CD8-positive, alpha-beta memory T cell (primary cell): ENCODE measurements at regions not wholly inside any gene's neighbourhood (a gene's known extent, or its start where the extent isn't known, plus 50 kb on each side); places are given as distances from the start of the nearest gene placed in this dataset.

ENCODE experiments used
- CTCF ChIA-PET: fragments of 350-600 bp; sonication (Branson Sonifier 250); formaldehyde crosslinking; loops from one replicate; lab custom pipeline; 2021; ENCODE audit warnings: antibody characterized with exemption; lab: Charles Lee
- POLR2A ChIA-PET: fragments of 350-600 bp; sonication (Branson Sonifier 250); formaldehyde crosslinking; loops from one replicate; lab custom pipeline; 2021; ENCODE audit warnings: antibody characterized with exemption; lab: Charles Lee
- DNase-seq, 5 donors: peaks; one replicate each; pipeline versions ENCODE4 v3.0.0 to v3.0.0-alpha.2; 2020 to 2022; ENCODE audit warnings: mixed read lengths in 1 of 5
- H3K27ac ChIP-seq: one replicate; pipeline ENCODE4 v1.7.0; 2013; ENCODE audit warnings: low read depth, mild to moderate bottlenecking, low read length, moderate library complexity
- H3K27me3 ChIP-seq: 2 replicates; pipeline ENCODE4 v1.7.0; 2013; ENCODE audit warnings: low read length, mild to moderate bottlenecking; ENCODE audit not compliant: insufficient read depth, poor library complexity, severe bottlenecking
- H3K36me3 ChIP-seq: 2 replicates; pipeline ENCODE4 v1.7.0; 2013; ENCODE audit warnings: mild to moderate bottlenecking, low read length, moderate library complexity; ENCODE audit not compliant: insufficient read depth
- H3K4me1 ChIP-seq: 2 replicates; pipeline ENCODE4 v1.7.0; 2013; ENCODE audit warnings: mild to moderate bottlenecking, low read length, moderate library complexity; ENCODE audit not compliant: insufficient read depth
- H3K4me3 ChIP-seq: 2 replicates; pipeline ENCODE4 v1.7.0; 2013; ENCODE audit warnings: mild to moderate bottlenecking, low read length
- H3K9me3 ChIP-seq: 2 replicates; pipeline ENCODE4 v1.7.0; 2013; ENCODE audit warnings: mild to moderate bottlenecking, low read length
- H3K27ac Mint-ChIP-seq, 8 donors: one replicate each; pipeline ENCODE4 v1.8.0; 2020 to 2021; ENCODE audit warnings: mixed read lengths in 8 of 8, mild to moderate bottlenecking in 6 of 8, inconsistent platforms in 3 of 8, moderate library complexity in 3 of 8
- H3K27me3 Mint-ChIP-seq, 2 donors: one replicate each; pipeline ENCODE4 v1.8.0; 2020 to 2021; ENCODE audit warnings: mixed read lengths in 2 of 2, mild to moderate bottlenecking in 1 of 2, moderate library complexity in 1 of 2
- H3K36me3 Mint-ChIP-seq, 3 donors: one replicate each; pipeline ENCODE4 v1.8.0; 2020 to 2021; ENCODE audit warnings: mixed read lengths in 3 of 3, inconsistent platforms in 1 of 3, mild to moderate bottlenecking in 1 of 3
- H3K4me1 Mint-ChIP-seq, 3 donors: one replicate each; pipeline ENCODE4 v1.8.0; 2020 to 2021; ENCODE audit warnings: mixed read lengths in 3 of 3, inconsistent platforms in 1 of 3, mild to moderate bottlenecking in 1 of 3
- H3K4me3 Mint-ChIP-seq, 7 donors: one replicate each; pipeline ENCODE4 v1.8.0; 2020 to 2021; ENCODE audit warnings: mixed read lengths in 7 of 7, mild to moderate bottlenecking in 6 of 7, moderate library complexity in 4 of 7, inconsistent platforms in 2 of 7
- H3K9me3 Mint-ChIP-seq, 5 donors: one replicate each; pipeline ENCODE4 v1.8.0; 2020 to 2022; ENCODE audit warnings: mixed read lengths in 5 of 5, mild to moderate bottlenecking in 3 of 5, moderate library complexity in 2 of 5, inconsistent platforms in 1 of 5

DNA sequence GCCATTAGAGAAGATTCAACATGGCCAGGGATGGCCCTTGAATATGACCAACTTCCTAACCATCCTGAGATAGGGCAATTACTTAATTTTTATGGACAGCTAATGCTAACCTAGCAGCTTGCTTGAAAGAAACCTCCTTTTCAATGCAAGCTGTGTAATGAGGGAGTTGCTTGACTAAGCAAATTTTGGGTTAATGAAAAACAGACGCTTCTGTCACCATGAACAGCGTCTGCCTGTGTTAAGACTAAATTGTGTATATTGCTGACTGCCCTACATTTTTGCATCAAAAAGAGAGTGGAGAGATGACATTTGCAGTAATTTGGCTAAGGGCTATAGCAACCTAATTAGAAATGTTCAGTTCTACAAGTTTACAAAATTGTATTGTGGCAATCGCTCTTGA, 319.2 kb upstream of the LRATD1 start:
- H3K9me3 ChIP-seq, result no peaks in the 10 kb centered on the region
- Mint-ChIP-seq H3K4me1 (no peaks in the 10 kb centered on the region), H3K36me3 (no peaks in the 10 kb centered on the region), H3K9me3 (peaks cover 3 to 11% (median 5%) of the 10 kb centered on the region in 5 donors), H3K4me3 (no peak overlapping the region), H3K27ac (no peak overlapping the region), H3K27me3 (peaks cover 0 to 2% of the 10 kb centered on the region in 2 donors)
- no peak overlapping the region for H3K27ac ChIP-seq
- POLR2A ChIA-PET, result no interaction called here
- H3K4me3 ChIP-seq, result no peak overlapping the region
- CTCF ChIA-PET, result no interaction called here
- H3K27me3 ChIP-seq, result no peaks in the 10 kb centered on the region
- H3K4me1 ChIP-seq, result no peaks in the 10 kb centered on the region
- DNase-seq, result no peak
- no peaks in the 10 kb centered on the region for H3K36me3 ChIP-seq

- POLR2A ChIA-PET, result no interaction called here
- CTCF ChIA-PET, result no interaction called here
Observed at GRCh38 chr2:14316594-14316993, 315.9 kb upstream of the LRATD1 start.

GRCh38 chr2:14321357-14321756, 311.2 kb upstream of the LRATD1 start:
- Histone ChIP-seq H3K4me3 (no peak overlapping the region), H3K36me3 (no peaks in the 10 kb centered on the region), H3K27me3 (no peaks in the 10 kb centered on the region), H3K27ac (no peak overlapping the region), H3K4me1 (no peaks in the 10 kb centered on the region), H3K9me3 (no peaks in the 10 kb centered on the region)
- H3K4me3 Mint-ChIP-seq, result no peak overlapping the region
- CTCF ChIA-PET, result no interaction called here
- H3K4me1 Mint-ChIP-seq, result no peaks in the 10 kb centered on the region
- no peaks in the 10 kb centered on the region for H3K36me3 Mint-ChIP-seq
- no peak for DNase-seq
- no peak overlapping the region for H3K27ac Mint-ChIP-seq
- POLR2A ChIA-PET, result no interaction called here
- H3K9me3 Mint-ChIP-seq, result peaks cover 0 to 18% (median 5%) of the 10 kb centered on the region in 5 donors
- no peaks in the 10 kb centered on the region for H3K27me3 Mint-ChIP-seq

More at GRCh38 chr2:14316594-14316993, 315.9 kb upstream of the LRATD1 start:
- H3K27me3 Mint-ChIP-seq, result no peaks in the 10 kb centered on the region
- Histone ChIP-seq H3K27ac (no peak overlapping the region), H3K4me3 (no peak overlapping the region), H3K9me3 (no peaks in the 10 kb centered on the region), H3K36me3 (no peaks in the 10 kb centered on the region), H3K27me3 (no peaks in the 10 kb centered on the region), H3K4me1 (no peaks in the 10 kb centered on the region)
- no peak for DNase-seq
- peaks cover 2 to 16% (median 7%) of the 10 kb centered on the region in 5 donors for H3K9me3 Mint-ChIP-seq
- H3K27ac Mint-ChIP-seq, result no peak overlapping the region
- no peak overlapping the region for H3K4me3 Mint-ChIP-seq
- H3K36me3 Mint-ChIP-seq, result no peaks in the 10 kb centered on the region
- no peaks in the 10 kb centered on the region for H3K4me1 Mint-ChIP-seq

DNA sequence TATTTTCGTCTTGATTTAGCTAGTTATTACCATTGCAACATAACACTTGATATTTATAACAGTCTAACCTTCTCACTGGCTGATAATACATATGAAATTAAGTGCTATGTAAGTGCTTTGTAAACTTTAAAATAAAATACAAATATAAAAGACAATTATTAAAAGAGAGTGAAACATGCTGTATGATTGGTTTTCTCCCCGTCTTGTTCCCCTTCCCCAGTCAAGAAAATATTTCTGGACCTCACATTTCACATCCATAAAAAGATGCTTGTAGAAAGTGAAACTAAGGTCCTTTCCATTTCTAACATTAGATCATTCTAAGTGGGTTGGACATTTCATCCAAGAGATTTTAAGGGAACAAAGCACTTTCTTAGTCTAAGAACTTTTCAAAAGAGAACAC, 310.2 kb upstream of the LRATD1 start:
- Histone ChIP-seq H3K4me1 (no peaks in the 10 kb centered on the region), H3K4me3 (no peak overlapping the region), H3K9me3 (no peaks in the 10 kb centered on the region), H3K27ac (no peak overlapping the region), H3K27me3 (no peaks in the 10 kb centered on the region), H3K36me3 (no peaks in the 10 kb centered on the region)
- H3K4me3 Mint-ChIP-seq, result no peak overlapping the region
- ChIA-PET POLR2A (no interaction called here), CTCF (no interaction called here)
- H3K4me1 Mint-ChIP-seq, result no peaks in the 10 kb centered on the region
- peaks cover 0 to 18% (median 5%) of the 10 kb centered on the region in 5 donors for H3K9me3 Mint-ChIP-seq
- no peak for DNase-seq
- no peak overlapping the region for H3K27ac Mint-ChIP-seq
- no peaks in the 10 kb centered on the region for H3K36me3 Mint-ChIP-seq
- H3K27me3 Mint-ChIP-seq, result no peaks in the 10 kb centered on the region

GRCh38 chr2:14324308-14324707, 308.2 kb upstream of the LRATD1 start:
- Histone ChIP-seq H3K4me3 (no peak overlapping the region), H3K4me1 (no peaks in the 10 kb centered on the region), H3K27me3 (no peaks in the 10 kb centered on the region), H3K27ac (no peak overlapping the region), H3K36me3 (no peaks in the 10 kb centered on the region), H3K9me3 (no peaks in the 10 kb centered on the region)
- Mint-ChIP-seq H3K9me3 (peaks cover 0 to 18% (median 4%) of the 10 kb centered on the region in 5 donors), H3K36me3 (no peaks in the 10 kb centered on the region), H3K27ac (no peak overlapping the region), H3K4me3 (no peak overlapping the region), H3K27me3 (no peaks in the 10 kb centered on the region), H3K4me1 (no peaks in the 10 kb centered on the region)
- ChIA-PET POLR2A (no interaction called here), CTCF (no interaction called here)
- DNase-seq, result no peak

- POLR2A ChIA-PET, result no interaction called here
- no peak overlapping the region for H3K27ac ChIP-seq
- no peaks in the 10 kb centered on the region for H3K36me3 ChIP-seq
- H3K9me3 ChIP-seq, result no peaks in the 10 kb centered on the region
- CTCF ChIA-PET, result no interaction called here
- H3K27me3 ChIP-seq, result no peaks in the 10 kb centered on the region
- H3K36me3 Mint-ChIP-seq, result no peaks in the 10 kb centered on the region
- H3K4me1 Mint-ChIP-seq, result no peaks in the 10 kb centered on the region
- no peak overlapping the region for H3K4me3 ChIP-seq
- H3K9me3 Mint-ChIP-seq, result peaks cover 0 to 8% (median 4%) of the 10 kb centered on the region in 5 donors
- DNase-seq, result no peak
- no peaks in the 10 kb centered on the region for H3K4me1 ChIP-seq
- H3K27ac Mint-ChIP-seq, result no peak overlapping the region
- no peaks in the 10 kb centered on the region for H3K27me3 Mint-ChIP-seq
- no peak overlapping the region for H3K4me3 Mint-ChIP-seq
Observed at GRCh38 chr2:14330884-14331283, 301.6 kb upstream of the LRATD1 start.

GRCh38 chr2:14336759-14337382, 295.6 kb upstream of the LRATD1 start:
- Mint-ChIP-seq H3K27ac (no peak overlapping the region), H3K36me3 (no peaks in the 10 kb centered on the region), H3K27me3 (no peaks in the 10 kb centered on the region), H3K9me3 (peaks cover 0 to 13% (median 4%) of the 10 kb centered on the region in 5 donors), H3K4me1 (no peaks in the 10 kb centered on the region), H3K4me3 (no peak overlapping the region)
- POLR2A ChIA-PET, result no interaction called here
- Histone ChIP-seq H3K9me3 (no peaks in the 10 kb centered on the region), H3K27ac (no peak overlapping the region), H3K27me3 (no peaks in the 10 kb centered on the region), H3K36me3 (no peaks in the 10 kb centered on the region), H3K4me3 (no peak overlapping the region), H3K4me1 (no peaks in the 10 kb centered on the region)
- CTCF ChIA-PET, result no interaction called here
- no peak for DNase-seq

DNA sequence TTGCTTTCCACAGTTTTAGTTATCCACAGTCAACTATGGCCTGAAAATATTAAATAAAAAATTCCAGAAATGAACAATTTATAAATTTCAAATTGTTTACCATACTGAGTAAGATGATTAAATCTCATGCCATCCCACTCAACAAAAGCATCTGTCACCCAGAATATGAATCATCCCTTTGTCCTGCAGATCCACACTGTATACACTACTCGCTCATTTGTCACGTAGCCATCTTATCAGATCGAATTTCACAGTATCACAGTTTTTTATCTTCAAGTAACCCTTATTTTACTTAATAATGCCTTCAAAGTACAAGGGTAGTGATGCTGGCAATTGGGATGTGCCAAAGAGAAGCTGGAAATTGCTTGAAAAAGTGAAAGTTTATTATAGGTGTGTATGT, 291.8 kb upstream of the LRATD1 start:
- Histone ChIP-seq H3K9me3 (no peaks in the 10 kb centered on the region), H3K27me3 (no peaks in the 10 kb centered on the region), H3K4me3 (no peak overlapping the region), H3K4me1 (no peaks in the 10 kb centered on the region), H3K27ac (no peak overlapping the region), H3K36me3 (no peaks in the 10 kb centered on the region)
- no peaks in the 10 kb centered on the region for H3K36me3 Mint-ChIP-seq
- ChIA-PET POLR2A (no interaction called here), CTCF (no interaction called here)
- peaks cover 0 to 10% (median 0%) of the 10 kb centered on the region in 5 donors for H3K9me3 Mint-ChIP-seq
- H3K27me3 Mint-ChIP-seq, result no peaks in the 10 kb centered on the region
- H3K4me1 Mint-ChIP-seq, result no peaks in the 10 kb centered on the region
- H3K27ac Mint-ChIP-seq, result no peak overlapping the region
- DNase-seq, result no peak
- no peak overlapping the region for H3K4me3 Mint-ChIP-seq
